Astrocyte of the hippocampus (primary cell): ENCODE measurements at regions not wholly inside any gene's neighbourhood (a gene's known extent, or its start where the extent isn't known, plus 50 kb on each side); places are given as distances from the start of the nearest gene placed in this dataset.

Source experiments
- DNase-seq: peaks from one replicate; pipeline ENCODE4 v3.0.0; 2011; ENCODE audit warnings: low read depth, low spot score

DNA sequence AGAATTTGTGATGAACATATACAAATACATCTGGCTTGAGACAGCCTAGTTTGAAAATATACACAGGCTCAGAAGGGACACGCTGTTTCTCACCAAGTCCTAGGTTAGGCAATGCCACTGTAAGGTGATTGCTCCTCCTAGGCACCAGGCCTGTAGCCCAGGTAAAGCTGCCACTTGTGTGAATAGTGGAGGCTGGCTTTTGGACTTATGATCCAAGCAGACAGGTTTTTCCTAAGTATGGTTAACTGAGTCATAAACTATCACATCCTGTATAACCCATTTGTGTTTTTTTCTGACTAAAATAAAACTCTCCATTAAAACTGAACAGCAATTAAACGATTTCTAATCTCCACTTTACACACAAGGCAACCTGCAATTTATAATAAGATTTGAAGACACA, 81.0 kb downstream of the SEMA4F start:
- DNase-seq = no peak

- DNase-seq = no peak
Observed at GRCh38 chr2:74735564-74735963, 81.5 kb downstream of the SEMA4F start.

DNA sequence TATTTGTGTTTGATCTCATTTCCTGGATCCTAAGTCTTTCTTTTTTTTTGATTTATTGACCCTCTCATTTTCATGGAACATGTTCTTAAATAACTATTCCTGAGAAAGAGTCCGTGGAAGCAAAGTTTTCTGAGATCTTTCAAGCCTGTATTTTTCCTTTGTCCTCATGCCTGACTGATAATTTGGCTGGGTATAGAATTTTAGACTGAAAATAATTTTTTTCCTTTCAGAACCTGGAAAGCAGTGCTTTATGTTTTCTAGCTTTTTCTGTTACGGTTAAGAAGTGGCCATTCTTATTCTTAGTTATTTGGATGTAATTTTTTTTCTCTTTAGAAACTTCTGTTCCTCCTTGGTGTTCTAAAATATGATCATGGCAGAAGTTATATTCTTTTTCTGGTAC, 82.5 kb downstream of the SEMA4F start:
- DNase-seq = no peak

DNA sequence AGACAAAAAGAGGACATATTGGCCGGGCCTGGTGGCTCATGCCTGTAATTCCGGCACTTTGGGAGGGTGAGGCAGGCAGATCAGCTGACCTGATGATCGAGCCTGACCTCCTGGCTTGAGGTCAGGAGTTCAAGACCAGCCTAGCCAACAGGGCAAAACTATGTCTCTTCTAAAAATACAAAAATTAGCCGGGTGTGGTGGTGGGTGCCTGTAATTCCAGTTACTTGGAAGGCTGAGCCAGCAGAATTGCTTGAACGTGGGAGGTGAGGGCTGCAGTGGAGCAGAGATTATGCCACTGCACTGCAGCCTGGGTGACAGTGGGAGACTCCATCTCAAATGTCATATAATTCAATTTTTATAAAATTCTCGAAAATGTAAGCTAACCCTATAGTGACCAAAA, 84.5 kb downstream of the SEMA4F start:
- DNase-seq = no peak

DNA sequence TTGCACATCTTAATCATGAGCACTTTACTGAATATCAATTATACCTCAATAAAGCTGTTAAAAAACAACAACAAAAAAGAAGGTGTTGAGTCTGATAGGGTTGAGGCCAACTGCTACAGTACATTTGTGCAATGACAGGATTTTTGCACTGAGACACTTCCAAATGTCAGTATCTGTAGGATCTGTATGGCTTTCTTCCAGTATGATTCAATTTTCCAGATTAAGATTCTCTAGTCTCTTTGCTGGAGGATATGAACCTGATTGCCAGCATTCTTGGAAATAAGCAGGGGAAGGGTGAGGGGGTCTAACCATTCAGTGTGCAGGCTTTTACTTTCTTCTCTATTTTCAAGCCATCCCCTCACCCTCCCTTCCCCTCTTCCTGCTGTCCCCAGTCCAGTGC, 85.1 kb downstream of the SEMA4F start:
- no peak for DNase-seq

DNA sequence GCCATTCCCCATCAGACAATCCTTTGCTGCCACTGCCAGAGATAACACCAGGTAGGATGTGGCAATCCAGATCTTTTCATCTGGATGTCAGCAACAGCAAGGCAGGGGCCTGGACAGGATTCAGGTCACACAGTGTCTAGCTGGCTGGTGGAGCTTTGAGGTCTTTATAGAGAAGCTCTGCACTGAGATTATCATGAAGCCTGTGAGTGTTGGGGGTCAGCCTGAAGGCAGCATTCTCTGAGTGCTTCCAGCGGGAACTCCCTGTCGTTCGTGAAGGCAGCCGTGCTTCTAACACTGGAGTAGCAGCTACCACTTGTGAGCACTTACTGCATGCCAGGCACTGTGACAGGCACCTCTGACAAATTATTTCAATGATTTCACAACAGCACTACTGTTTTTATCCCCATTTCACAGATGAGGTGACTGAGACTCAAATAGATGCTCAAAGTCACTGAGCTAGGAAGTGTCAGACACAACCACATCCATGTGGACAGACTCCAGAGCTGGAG, 85.7 kb downstream of the SEMA4F start:
- no peak for DNase-seq

- no peak for DNase-seq
Observed at GRCh38 chr2:74740395-74740740, 86.3 kb downstream of the SEMA4F start.

GRCh38 chr2:74740741-74741431, 86.8 kb downstream of the SEMA4F start:
- DNase-seq = peak; percentile 91

GRCh38 chr2:74741629-74742028, 87.6 kb downstream of the SEMA4F start:
- DNase-seq = no peak

DNA sequence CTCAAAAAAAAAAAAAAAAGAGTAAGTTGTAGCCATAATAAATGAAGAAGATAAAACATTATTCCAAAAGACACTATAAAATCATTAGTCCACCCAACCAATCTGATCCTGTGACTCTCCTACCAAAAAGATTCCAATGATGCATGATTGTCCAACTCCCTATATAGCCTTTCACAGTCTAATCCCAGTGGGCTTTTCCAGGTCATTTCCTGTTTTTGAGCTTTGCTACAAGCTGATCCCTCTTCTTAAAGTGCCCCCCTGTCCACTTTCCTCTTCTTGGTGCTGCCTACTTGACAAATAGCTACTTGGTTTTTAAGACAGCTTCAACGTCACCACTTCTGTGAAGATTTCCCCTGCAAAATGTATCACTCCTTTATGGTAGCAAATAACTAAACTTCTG, 88.4 kb downstream of the SEMA4F start:
- no peak for DNase-seq

GRCh38 chr2:74743039-74743438, 89.0 kb downstream of the SEMA4F start:
- no peak for DNase-seq

DNA sequence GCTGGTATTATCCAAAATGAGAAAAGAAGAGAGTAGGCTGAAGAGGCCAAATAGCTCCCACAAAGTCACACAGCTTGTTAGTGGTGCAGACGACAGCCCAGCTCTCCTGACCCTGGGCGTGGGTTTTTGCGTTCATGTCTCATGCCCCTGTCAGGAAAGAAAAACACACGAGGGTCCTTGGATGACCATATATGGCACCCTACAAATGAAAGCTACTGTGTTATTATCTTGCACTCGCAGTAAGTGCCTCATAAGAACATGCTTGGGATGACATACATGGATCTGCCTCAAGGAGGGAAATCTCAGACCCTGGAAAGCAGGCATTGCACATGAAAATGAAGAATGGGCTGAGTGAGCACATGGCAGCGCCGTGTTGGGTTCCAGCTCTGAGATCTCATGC, 89.7 kb downstream of the SEMA4F start:
- DNase-seq = no peak

DNA sequence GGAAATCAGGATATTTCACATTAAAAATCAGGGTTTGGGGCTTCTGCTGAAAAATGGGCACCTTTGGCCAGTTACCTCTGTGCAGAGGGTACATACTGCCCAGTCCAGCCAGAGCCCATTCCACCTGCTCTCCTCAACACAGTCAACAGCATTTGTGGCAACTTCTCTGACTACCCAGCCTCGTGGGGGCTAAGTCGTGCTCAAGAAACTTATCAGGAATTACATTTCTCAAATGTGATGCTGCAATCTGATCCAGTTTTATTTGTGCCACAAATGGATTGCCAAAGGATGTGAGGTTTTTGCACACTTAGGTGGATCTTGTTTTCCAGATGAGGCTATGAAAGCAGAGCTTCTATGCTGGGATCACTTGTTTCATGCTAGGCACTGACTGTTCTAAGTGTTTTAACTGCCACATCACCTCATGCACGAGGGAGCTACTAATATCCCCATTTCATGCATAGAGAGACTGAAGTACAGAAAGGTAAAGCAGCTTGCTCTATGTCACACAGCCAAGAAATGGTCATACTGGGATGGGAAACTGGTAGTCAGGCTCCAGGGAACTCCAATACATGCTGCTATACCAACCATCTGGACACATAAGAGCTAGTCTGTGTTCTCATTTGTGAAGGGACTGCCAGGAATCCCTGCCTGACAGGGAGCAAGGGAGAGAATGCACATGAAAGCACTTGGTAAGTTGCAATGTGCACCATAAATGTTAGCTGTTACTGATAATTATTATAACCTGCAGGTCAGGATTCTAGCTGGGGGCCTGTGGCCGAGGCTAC, 89.0 kb upstream of the HK2 start:
- no peak for DNase-seq

DNA sequence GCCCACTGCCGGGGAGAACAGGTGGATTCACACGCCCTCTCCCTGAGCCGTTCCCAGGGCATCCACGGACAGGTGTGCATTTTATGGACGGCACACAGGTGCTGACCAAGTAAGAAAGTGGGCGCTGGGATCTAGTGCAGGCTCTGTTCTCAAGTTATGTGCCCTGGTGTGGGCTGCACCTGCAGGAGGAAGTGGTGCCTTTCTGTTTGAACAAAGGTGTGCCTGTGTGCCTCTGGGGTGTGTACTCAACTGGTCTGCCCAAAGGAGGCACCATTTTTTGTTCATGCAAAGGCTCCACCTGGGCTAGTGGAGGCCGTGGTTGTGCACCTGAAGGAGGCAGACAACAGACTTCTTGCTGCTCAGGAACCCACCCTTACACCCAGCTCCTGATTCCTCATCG, 88.2 kb upstream of the HK2 start:
- DNase-seq = no peak

DNA sequence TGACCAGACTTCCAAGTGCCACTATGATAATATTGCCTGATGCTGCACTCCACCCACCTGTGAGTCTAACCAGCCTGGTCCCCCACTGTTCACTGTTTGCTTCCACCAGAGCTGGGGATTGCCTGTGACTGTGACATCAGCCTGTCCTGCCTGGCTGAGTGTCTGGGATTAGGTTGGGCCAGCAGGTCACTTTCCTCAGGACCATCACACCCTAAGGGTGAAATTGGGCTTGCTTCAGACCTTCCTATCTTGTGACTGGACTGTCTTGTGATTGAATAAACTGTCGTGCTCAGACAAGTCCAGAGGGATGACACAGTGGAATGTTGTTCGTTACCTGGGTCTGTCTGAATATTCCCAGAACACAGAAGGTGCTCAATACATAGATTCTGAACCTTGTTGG, 87.4 kb upstream of the HK2 start:
- DNase-seq = no peak

- DNase-seq = no peak
Observed at GRCh38 chr2:74747411-74748080, 86.4 kb upstream of the HK2 start.

DNA sequence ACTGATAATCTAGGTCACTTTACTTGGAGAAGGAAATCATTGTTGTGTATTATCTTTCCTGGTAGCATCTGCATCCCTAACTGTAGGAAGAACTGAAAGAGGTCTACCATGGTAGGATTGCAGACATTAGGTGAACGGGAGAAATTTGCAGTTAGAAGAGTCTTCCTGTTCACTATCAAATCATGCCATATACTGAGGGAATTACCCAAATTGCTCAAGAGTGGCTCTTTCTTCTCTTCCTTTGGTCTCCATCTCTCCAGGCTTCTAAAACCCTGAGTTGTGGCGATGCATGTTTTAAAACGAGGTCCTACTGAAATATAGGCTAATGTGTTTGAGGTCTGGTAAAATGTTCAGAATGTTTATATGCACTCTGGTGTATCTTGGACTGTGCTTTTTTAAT, 85.3 kb upstream of the HK2 start:
- no peak for DNase-seq

DNA sequence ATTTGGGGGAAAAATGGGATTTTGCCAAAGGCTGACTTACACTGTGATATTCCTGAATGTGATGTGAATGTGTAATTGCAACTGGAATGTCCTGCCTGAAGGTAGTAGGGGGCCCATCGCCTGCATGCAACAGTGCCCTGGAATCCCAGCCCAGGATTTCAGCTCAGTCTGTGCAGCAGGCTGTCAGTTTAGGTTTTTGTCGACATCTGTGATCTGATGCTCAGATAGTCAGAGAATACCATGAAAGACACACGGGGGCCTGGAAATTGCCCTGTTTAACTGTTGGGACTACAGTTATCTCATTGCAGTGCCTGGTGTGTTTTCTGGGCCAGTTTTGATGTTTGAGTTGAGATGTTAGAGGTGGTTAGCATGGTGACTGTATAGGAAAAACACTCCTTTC, 84.5 kb upstream of the HK2 start:
- no peak for DNase-seq

DNA sequence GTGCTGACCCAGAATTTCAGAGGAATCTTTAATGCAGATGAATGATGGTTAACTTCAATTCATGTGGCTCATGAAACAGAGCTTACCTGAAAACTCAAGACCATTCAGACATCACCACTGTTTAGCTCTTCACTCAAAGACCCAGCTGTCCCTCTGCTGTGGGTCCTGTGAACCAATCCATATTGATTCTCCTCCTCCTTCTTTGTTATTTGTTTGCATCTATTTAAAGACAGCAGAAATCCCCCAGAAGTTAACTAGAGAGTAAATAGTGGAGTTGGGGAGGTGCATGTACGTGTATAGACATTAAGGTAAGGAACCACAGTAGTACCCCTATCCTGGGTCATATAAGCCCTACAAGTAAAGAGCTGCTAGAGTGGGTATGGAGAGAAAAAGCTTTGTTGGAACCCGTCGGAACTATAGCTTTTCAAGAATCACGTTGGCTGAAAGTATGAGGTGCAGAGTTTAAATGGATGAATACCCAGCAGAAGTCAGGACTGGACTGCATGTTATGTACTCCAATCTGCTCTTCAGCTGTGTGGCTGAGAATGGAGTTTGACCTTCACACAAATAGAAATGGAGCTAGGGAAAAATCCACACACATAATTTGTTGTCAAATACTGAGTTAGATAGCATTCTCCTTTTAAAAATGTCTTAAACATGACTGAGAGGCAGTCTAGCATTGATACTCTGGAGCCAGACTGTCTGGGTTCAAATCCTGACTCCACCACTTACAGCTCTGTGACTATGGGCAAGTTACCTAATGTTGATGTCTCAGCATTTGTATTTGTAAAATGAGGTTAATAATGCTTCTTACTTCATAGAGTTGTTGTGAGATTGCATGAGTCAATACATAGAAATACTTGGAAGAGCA, 81.7 kb upstream of the HK2 start:
- DNase-seq = no peak

DNA sequence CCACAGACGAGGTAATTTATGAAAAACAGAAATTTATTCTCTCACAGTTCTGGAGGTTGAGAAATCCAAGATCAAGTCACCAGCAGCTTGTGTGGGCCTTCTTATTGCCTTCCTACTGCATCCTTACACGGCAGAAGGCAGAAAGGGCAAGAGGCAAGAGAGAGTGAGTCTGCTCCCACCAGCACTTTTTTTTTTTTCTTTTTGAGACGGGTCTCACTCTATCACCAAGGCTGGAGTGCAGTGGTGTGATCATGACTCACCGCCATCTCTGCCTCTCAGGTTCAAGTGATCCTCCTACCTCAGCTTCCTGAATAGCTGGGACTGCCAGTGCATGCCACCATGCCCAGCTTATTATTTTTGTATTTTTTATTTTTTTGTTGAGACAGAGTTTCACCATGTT, 78.5 kb upstream of the HK2 start:
- DNase-seq = no peak

- DNase-seq = no peak
Observed at GRCh38 chr2:74756356-74756890, 77.5 kb upstream of the HK2 start.

GRCh38 chr2:74759986-74760385, 73.9 kb upstream of the HK2 start:
- DNase-seq = no peak
